ENCODE measurements at regions not wholly inside any gene's neighbourhood (a gene's known extent, or its start where the extent isn't known, plus 50 kb on each side); places are given as distances from the start of the nearest gene placed in this dataset.

- Histone ChIP-seq H3K27ac (no peak overlapping the region), H3K4me1 (ENCODE audit: low read depth) (no peaks in the 10 kb centered on the region), H3K9me3 (ENCODE audit: low read depth) (no peaks in the 10 kb centered on the region), H3K27me3 (no peaks in the 10 kb centered on the region), H3K36me3 (no peaks in the 10 kb centered on the region), H3K4me3 (no peak overlapping the region)
- TF ChIP-seq, protein P1, sequence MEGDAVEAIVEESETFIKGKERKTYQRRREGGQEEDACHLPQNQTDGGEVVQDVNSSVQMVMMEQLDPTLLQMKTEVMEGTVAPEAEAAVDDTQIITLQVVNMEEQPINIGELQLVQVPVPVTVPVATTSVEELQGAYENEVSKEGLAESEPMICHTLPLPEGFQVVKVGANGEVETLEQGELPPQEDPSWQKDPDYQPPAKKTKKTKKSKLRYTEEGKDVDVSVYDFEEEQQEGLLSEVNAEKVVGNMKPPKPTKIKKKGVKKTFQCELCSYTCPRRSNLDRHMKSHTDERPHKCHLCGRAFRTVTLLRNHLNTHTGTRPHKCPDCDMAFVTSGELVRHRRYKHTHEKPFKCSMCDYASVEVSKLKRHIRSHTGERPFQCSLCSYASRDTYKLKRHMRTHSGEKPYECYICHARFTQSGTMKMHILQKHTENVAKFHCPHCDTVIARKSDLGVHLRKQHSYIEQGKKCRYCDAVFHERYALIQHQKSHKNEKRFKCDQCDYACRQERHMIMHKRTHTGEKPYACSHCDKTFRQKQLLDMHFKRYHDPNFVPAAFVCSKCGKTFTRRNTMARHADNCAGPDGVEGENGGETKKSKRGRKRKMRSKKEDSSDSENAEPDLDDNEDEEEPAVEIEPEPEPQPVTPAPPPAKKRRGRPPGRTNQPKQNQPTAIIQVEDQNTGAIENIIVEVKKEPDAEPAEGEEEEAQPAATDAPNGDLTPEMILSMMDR (IDR thresholded peaks at IDR 0.05; ENCODE audit: low read depth, low read length): no peak
- no peak for DNase-seq (ENCODE audit: low read depth in 1 of 2, low spot score in 1 of 2)
These were observed 2038.9 kb upstream of the ADGRL3 start for GRCh38 chr4:59161249-59161648.

DNA sequence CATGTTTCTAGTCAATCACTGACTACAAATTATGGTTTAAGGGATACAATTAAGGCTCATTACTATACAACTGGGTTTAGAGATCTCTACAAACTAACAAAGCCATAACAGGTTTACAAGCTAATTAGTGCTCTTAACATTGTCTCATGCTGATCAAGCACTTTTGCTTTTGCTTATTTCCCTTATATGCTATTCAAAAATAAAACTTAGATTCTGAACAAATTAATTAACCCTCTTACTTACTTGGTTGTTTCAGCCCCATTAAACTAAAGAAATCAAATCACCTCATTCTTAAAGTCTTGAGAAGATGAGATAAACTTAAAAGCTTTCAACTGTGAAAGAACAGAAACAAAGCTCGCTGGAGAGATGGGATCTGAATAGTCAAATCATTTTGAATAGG, 2024.5 kb upstream of the ADGRL3 start:
- no peak for DNase-seq (ENCODE audit: low read depth in 1 of 2, low spot score in 1 of 2)
- Histone ChIP-seq H3K4me1 (ENCODE audit: low read depth) (peaks cover 14% of the 10 kb centered on the region), H3K27ac (no peak overlapping the region), H3K4me3 (no peak overlapping the region), H3K27me3 (no peaks in the 10 kb centered on the region), H3K36me3 (no peaks in the 10 kb centered on the region), H3K9me3 (ENCODE audit: low read depth) (no peaks in the 10 kb centered on the region)
- TF ChIP-seq, protein P1 (IDR thresholded peaks at IDR 0.05; ENCODE audit: low read depth, low read length): no peak

DNA sequence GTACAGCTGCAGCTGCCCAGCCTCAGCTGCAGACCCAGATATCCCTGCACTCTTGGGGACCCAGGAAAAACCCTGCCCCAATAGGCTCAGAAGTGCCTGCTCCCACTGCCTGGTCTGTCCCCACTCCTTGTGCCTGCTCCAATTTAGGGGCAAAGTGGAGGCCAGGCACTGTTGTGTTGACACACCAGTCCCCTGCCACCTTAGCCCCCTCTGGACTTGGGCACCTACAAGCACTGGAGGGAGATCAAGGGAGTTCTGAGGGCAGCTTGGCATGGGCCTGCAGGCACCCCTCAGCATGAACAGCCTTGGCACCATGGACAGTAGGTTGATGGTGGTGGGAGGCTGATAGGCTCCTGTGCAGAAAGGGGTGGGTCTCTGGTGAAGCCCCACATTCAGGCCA, 2020.8 kb upstream of the ADGRL3 start:
- TF ChIP-seq, protein P1 (IDR thresholded peaks at IDR 0.05; ENCODE audit: low read depth, low read length): no peak
- DNase-seq (ENCODE audit: low read depth in 1 of 2, low spot score in 1 of 2): no peak
- Histone ChIP-seq H3K36me3 (no peaks in the 10 kb centered on the region), H3K27ac (no peak overlapping the region), H3K9me3 (ENCODE audit: low read depth) (no peaks in the 10 kb centered on the region), H3K4me1 (ENCODE audit: low read depth) (peaks cover 14% of the 10 kb centered on the region), H3K4me3 (no peak overlapping the region), H3K27me3 (no peaks in the 10 kb centered on the region)

DNA sequence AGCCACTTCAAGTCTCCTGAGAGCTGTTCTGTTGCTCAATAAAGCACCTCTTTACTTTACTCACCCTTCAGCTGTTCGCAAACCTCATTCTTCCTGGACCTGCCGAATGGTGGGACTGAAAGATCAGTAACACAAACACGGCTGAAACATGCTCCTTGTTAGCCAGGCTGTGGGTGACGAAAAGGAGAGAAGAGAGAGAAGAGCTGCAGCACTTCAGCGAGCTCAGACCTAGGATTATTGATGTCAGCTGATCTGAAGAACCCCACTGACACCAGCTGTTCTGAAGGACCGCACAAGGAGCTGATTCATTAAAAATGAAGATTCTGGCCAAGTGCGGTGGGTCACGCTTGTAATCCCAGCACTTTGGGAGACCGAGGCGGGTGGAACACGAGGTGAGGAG, 2020.0 kb upstream of the ADGRL3 start:
- peaks cover 8% of the 10 kb centered on the region for H3K4me1 ChIP-seq (ENCODE audit: low read depth)
- DNase-seq (ENCODE audit: low read depth in 1 of 2, low spot score in 1 of 2): no peak
- H3K27me3 ChIP-seq: no peaks in the 10 kb centered on the region
- TF ChIP-seq, protein P1 (IDR thresholded peaks at IDR 0.05; ENCODE audit: low read depth, low read length): no peak
- H3K36me3 ChIP-seq: no peaks in the 10 kb centered on the region
- no peak overlapping the region for H3K4me3 ChIP-seq
- no peaks in the 10 kb centered on the region for H3K9me3 ChIP-seq (ENCODE audit: low read depth)
- H3K27ac ChIP-seq: no peak overlapping the region

GRCh38 chr4:59180969-59181368, 2019.2 kb upstream of the ADGRL3 start:
- DNase-seq (ENCODE audit: low read depth in 1 of 2, low spot score in 1 of 2): no peak

More at GRCh38 chr4:59180969-59181368, 2019.2 kb upstream of the ADGRL3 start:
- Histone ChIP-seq H3K9me3 (ENCODE audit: low read depth) (no peaks in the 10 kb centered on the region), H3K4me3 (no peak overlapping the region), H3K27me3 (no peaks in the 10 kb centered on the region), H3K4me1 (ENCODE audit: low read depth) (no peaks in the 10 kb centered on the region), H3K36me3 (no peaks in the 10 kb centered on the region), H3K27ac (no peak overlapping the region)
- TF ChIP-seq, protein P1 (IDR thresholded peaks at IDR 0.05; ENCODE audit: low read depth, low read length): no peak
